Adrenal gland (tissue), 5 donors: ENCODE measurements at regions not wholly inside any gene's neighbourhood (a gene's known extent, or its start where the extent isn't known, plus 50 kb on each side); places are given as distances from the start of the nearest gene placed in this dataset.

Experiments
- CTCF ChIP-seq, 6 experiments: fragments of 450-650 bp in 4 of 6; fragments of 200-600 bp in 2 of 6; sonication (generic) in 1 of 6; IDR thresholded peaks; 1 replicate in 5 of 6; 2 replicates in 1 of 6; pipeline versions ENCODE4 v1.5.1 to v1.8.0; 2016 to 2021; ENCODE audit warnings: antibody characterized with exemption in 6 of 6, mild to moderate bottlenecking in 2 of 6, moderate library complexity in 1 of 6
- POLR2A ChIP-seq, 2 donors: fragments of 450-650 bp; IDR thresholded peaks; one replicate each; pipeline ENCODE4 v1.6.1; 2017; ENCODE audit warnings: antibody characterized with exemption in 2 of 2, mild to moderate bottlenecking in 2 of 2, moderate library complexity in 1 of 2
- donor health status: DM: no; HTN: no; CAD: no.

- no peak for TF ChIP-seq CTCF (IDR thresholded peaks at IDR 0.05)
- TF ChIP-seq POLR2A (IDR thresholded peaks at IDR 0.05): no peak
Observed at GRCh38 chr7:47681249-47681810, 99.4 kb upstream of the TNS3 start.
